GM12891 (cell line): ENCODE measurements at regions not wholly inside any gene's neighbourhood (a gene's known extent, or its start where the extent isn't known, plus 50 kb on each side); places are given as distances from the start of the nearest gene placed in this dataset.

ENCODE experiments used
- POLR2A ChIP-seq: IDR thresholded peaks from 2 replicates; pipeline ENCODE4 v1.6.1; 2011; ENCODE audit warnings: low read depth, low read length, control low read depth
- POLR2AphosphoS5 ChIP-seq: IDR thresholded peaks from 2 replicates; pipeline ENCODE4 v1.6.1; 2011; ENCODE audit warnings: low read depth, low read length, control low read depth
- TAF1 ChIP-seq: IDR thresholded peaks from 2 replicates; pipeline ENCODE4 v1.6.1; 2011; ENCODE audit warnings: low read depth, low read length, control low read depth

DNA sequence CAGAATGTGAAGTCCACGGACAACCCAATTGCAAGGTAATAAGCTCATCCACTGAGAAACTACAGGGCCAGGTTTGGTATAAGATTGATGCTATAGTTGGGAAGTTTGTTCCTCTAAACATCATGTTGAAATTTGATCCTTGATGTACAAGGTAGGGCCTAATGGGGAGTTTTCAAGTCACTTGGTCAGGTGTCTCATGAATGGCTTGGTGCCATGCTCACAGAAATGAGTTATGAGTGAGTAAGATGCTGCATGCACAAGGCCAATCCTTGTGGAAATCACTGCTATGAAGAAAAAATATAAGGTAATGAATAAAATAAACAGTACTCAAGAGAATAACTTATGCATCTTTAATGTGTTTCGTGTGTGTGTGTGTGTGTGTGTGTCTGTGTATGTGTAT is 1891.2 kb downstream of the NCAM2 start:
- TF ChIP-seq POLR2AphosphoS5 (no peak), POLR2A (no peak), TAF1 (no peak)
